Right atrium auricular region (tissue), 2 donors: ENCODE measurements at regions not wholly inside any gene's neighbourhood (a gene's known extent, or its start where the extent isn't known, plus 50 kb on each side); places are given as distances from the start of the nearest gene placed in this dataset.

Experiments
- DNase-seq: peaks from one replicate; pipeline ENCODE4 v3.0.0-alpha.2; 2019; ENCODE audit warnings: low spot score
- H3K27ac ChIP-seq, 2 donors: fragments of 200-600 bp; sonication (generic); 1 replicate in 1 of 2; 2 replicates in 1 of 2; pipeline ENCODE4 v1.5.1; 2016 to 2019
- H3K27me3 ChIP-seq, 2 donors: fragments of 200-600 bp; sonication (generic); one replicate each; pipeline versions ENCODE4 v1.5.1 to v1.6.0; 2017 to 2019
- H3K36me3 ChIP-seq: fragments of 200-600 bp; sonication (generic); one replicate; pipeline ENCODE4 v1.5.1; 2016
- H3K4me1 ChIP-seq, 2 donors: fragments of 200-600 bp; sonication (generic); one replicate each; pipeline versions ENCODE4 v1.5.1 to v1.6.0; 2017 to 2019
- H3K4me3 ChIP-seq, 2 donors: fragments of 200-600 bp; sonication (generic); 1 replicate in 1 of 2; 2 replicates in 1 of 2; pipeline ENCODE4 v1.5.1; 2017 to 2019; ENCODE audit warnings: mild to moderate bottlenecking in 1 of 2, moderate library complexity in 1 of 2
- H3K9me3 ChIP-seq, 2 donors: fragments of 200-600 bp; sonication (generic); one replicate each; pipeline ENCODE4 v1.5.1; 2019
- TF ChIP-seq, protein P1 (sequence below), 2 donors: fragments of 200-600 bp; sonication (generic); IDR thresholded peaks; one replicate each; pipeline ENCODE4 v1.5.1; 2019; ENCODE audit warnings: antibody characterized with exemption in 2 of 2

- Histone ChIP-seq H3K27me3 (no peaks in the 10 kb centered on the region), H3K9me3 (no peaks in the 10 kb centered on the region), H3K36me3 (no peaks in the 10 kb centered on the region), H3K4me1 (no peaks in the 10 kb centered on the region), H3K27ac (no peak overlapping the region), H3K4me3 (no peak overlapping the region)
- no peak for DNase-seq
- TF ChIP-seq, protein P1, sequence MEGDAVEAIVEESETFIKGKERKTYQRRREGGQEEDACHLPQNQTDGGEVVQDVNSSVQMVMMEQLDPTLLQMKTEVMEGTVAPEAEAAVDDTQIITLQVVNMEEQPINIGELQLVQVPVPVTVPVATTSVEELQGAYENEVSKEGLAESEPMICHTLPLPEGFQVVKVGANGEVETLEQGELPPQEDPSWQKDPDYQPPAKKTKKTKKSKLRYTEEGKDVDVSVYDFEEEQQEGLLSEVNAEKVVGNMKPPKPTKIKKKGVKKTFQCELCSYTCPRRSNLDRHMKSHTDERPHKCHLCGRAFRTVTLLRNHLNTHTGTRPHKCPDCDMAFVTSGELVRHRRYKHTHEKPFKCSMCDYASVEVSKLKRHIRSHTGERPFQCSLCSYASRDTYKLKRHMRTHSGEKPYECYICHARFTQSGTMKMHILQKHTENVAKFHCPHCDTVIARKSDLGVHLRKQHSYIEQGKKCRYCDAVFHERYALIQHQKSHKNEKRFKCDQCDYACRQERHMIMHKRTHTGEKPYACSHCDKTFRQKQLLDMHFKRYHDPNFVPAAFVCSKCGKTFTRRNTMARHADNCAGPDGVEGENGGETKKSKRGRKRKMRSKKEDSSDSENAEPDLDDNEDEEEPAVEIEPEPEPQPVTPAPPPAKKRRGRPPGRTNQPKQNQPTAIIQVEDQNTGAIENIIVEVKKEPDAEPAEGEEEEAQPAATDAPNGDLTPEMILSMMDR (IDR thresholded peaks at IDR 0.05) = no peak
Measured at GRCh38 chr3:95506174-95506573, 1308.2 kb upstream of the EPHA6 start.

DNA sequence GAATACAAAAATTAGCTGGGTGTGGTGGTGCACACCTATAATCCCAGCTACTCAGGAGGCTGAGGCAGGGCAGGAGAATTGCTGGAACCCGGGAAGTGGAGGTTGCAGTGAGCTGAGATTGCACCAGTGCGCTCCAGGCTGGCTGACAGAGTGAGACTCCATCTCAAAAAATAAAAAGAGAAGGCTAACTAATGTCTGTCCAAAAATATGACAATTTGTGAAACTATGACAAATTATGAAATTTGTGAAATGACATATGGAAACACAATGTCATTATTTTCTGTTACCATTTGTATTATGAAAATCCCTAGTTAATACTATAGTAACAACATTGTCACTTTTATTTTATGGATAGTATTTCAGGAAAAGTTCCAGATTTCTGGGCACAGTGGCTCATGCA is 1306.3 kb upstream of the EPHA6 start:
- TF ChIP-seq, protein P1 (IDR thresholded peaks at IDR 0.05) = no peak
- H3K36me3 ChIP-seq = no peaks in the 10 kb centered on the region
- H3K4me1 ChIP-seq = no peaks in the 10 kb centered on the region
- DNase-seq = no peak
- H3K4me3 ChIP-seq = no peak overlapping the region
- no peak overlapping the region for H3K27ac ChIP-seq
- H3K27me3 ChIP-seq = no peaks in the 10 kb centered on the region
- H3K9me3 ChIP-seq = no peaks in the 10 kb centered on the region

DNA sequence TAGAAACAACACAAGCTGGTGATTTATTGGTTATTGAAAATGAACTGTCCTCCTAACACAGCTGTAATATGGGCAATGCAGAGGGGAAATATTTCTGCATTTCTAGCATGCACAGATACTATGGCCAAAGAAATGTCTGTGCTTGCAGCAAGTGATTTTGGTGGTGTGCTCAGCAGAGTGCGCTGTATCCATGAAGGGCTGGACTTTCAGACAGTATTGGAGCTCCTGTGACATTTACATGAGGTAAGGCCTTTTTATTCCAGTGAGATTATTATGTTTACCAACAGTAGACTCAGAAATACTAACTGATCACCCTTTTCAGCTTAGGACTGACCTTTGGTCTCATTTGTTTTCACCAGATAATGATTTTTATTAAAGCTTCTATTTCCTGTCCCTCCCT is 1302.6 kb upstream of the EPHA6 start:
- no peak overlapping the region for H3K27ac ChIP-seq
- TF ChIP-seq, protein P1 (IDR thresholded peaks at IDR 0.05) = no peak
- no peak for DNase-seq
- H3K9me3 ChIP-seq = no peaks in the 10 kb centered on the region
- H3K4me3 ChIP-seq = no peak overlapping the region
- no peaks in the 10 kb centered on the region for H3K4me1 ChIP-seq
- no peaks in the 10 kb centered on the region for H3K27me3 ChIP-seq
- no peaks in the 10 kb centered on the region for H3K36me3 ChIP-seq

- TF ChIP-seq, protein P1 (IDR thresholded peaks at IDR 0.05) = no peak
- H3K4me3 ChIP-seq = no peak overlapping the region
- H3K4me1 ChIP-seq = no peaks in the 10 kb centered on the region
- DNase-seq = no peak
- H3K9me3 ChIP-seq = no peaks in the 10 kb centered on the region
- H3K36me3 ChIP-seq = no peaks in the 10 kb centered on the region
- no peaks in the 10 kb centered on the region for H3K27me3 ChIP-seq
- H3K27ac ChIP-seq = no peak overlapping the region
Measured at GRCh38 chr3:95514260-95514659, 1300.1 kb upstream of the EPHA6 start.

DNA sequence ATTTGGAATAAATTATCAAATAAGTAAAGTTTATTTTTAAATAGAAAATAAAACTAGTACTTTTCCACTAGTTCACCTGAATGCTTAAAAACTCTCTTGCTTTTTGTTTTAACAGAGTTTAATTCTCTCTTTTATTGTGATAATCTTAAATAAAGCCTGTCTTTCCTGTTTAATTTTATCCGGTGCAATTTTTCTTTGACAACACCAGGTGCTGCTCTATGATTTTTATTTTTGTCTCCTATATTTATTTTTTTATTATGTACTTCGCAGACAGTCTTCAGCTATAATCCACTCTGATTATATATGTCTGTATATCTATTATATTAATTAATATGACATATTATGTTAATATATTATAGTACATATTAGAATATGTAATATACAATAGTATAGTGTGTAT is 1293.0 kb upstream of the EPHA6 start:
- no peaks in the 10 kb centered on the region for H3K36me3 ChIP-seq
- H3K27ac ChIP-seq = no peak overlapping the region
- no peaks in the 10 kb centered on the region for H3K27me3 ChIP-seq
- H3K4me1 ChIP-seq = no peaks in the 10 kb centered on the region
- H3K9me3 ChIP-seq = no peaks in the 10 kb centered on the region
- no peak overlapping the region for H3K4me3 ChIP-seq
- TF ChIP-seq, protein P1 (IDR thresholded peaks at IDR 0.05) = no peak
- no peak for DNase-seq

DNA sequence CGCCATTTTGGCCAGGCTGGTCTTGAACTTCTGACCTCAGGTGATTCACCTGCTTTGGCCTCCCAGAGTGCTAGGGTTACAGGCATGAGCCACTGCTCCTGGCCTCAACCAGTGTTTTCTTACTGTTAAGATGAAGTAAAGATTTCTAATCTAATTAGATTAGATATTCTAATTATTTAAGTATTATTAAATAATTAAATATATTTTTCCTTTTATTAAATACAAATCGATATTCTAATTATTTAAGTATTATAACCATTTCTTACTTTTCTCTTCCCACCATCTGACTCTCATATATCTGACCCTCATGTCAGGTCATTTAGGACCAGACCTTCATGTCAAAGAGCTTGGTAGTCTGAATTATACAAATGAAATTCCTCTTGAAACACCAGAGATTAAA is 1291.9 kb upstream of the EPHA6 start:
- Histone ChIP-seq H3K27me3 (no peaks in the 10 kb centered on the region), H3K4me3 (no peak overlapping the region), H3K4me1 (no peaks in the 10 kb centered on the region), H3K9me3 (no peaks in the 10 kb centered on the region), H3K36me3 (no peaks in the 10 kb centered on the region), H3K27ac (no peak overlapping the region)
- DNase-seq = no peak
- TF ChIP-seq, protein P1 (IDR thresholded peaks at IDR 0.05) = no peak
